A673 (cell line): ENCODE measurements at regions not wholly inside any gene's neighbourhood (a gene's known extent, or its start where the extent isn't known, plus 50 kb on each side); places are given as distances from the start of the nearest gene placed in this dataset.

Source experiments
- BruUV-seq: library from RNA; stranded (reverse); fragments of 400-500 nt; replicated peaks from 2 replicates; lab custom pipeline; 2021; lab: Mats Ljungman, UMichigan
- CTCF ChIA-PET: fragments of 300-600 bp; sonication (Branson Sonifier 250); formaldehyde crosslinking; loops from one replicate; lab custom pipeline; 2022; ENCODE audit warnings: antibody characterized with exemption; lab: Charles Lee
- POLR2A ChIA-PET: fragments of 300-600 bp; sonication (Branson Sonifier 250); formaldehyde crosslinking; loops from one replicate; lab custom pipeline; 2022; ENCODE audit warnings: antibody characterized with exemption; ENCODE audit not compliant: low non-redundant PET; lab: Charles Lee
- DNase-seq: peaks from one replicate; pipeline ENCODE4 v3.0.0-alpha.2; 2015; ENCODE audit warnings: low spot score
- H3K27ac ChIP-seq: fragments of 200-600 bp; sonication (generic); 2 replicates; pipeline ENCODE4 v1.5.1; 2016; ENCODE audit warnings: mixed run types, low read depth, mild to moderate bottlenecking, mixed read lengths, antibody characterized with exemption, low read length; ENCODE audit not compliant: poor library complexity, severe bottlenecking
- H3K27me3 ChIP-seq: fragments of 200-600 bp; sonication (generic); replicated peaks from 2 replicates; pipeline ENCODE4 v1.6.1; 2017; ENCODE audit warnings: mixed run types, low read depth, mild to moderate bottlenecking, mixed read lengths, antibody characterized with exemption, low read length; ENCODE audit not compliant: insufficient read depth, poor library complexity
- H3K36me3 ChIP-seq: fragments of 200-600 bp; sonication (generic); 2 replicates; pipeline ENCODE4 v1.6.1; 2016; ENCODE audit warnings: mixed run types, mild to moderate bottlenecking, mixed read lengths, antibody characterized with exemption, low read length; ENCODE audit not compliant: insufficient read depth, poor library complexity, severe bottlenecking
- H3K4me1 ChIP-seq: fragments of 200-600 bp; sonication (generic); 2 replicates; pipeline ENCODE4 v1.6.1; 2017; ENCODE audit warnings: mixed run types, mild to moderate bottlenecking, mixed read lengths, antibody characterized with exemption, low read length; ENCODE audit not compliant: insufficient read depth, poor library complexity, severe bottlenecking
- H3K4me3 ChIP-seq: fragments of 200-600 bp; sonication (generic); 2 replicates; pipeline ENCODE4 v1.5.1; 2016; ENCODE audit warnings: low read depth, mixed run types, mild to moderate bottlenecking, mixed read lengths, low read length; ENCODE audit not compliant: poor library complexity, severe bottlenecking
- H3K9me3 ChIP-seq: fragments of 200-600 bp; sonication (generic); 2 replicates; pipeline ENCODE4 v1.6.1; 2016; ENCODE audit warnings: mixed run types, low read depth, mild to moderate bottlenecking, mixed read lengths, antibody characterized with exemption, low read length; ENCODE audit not compliant: poor library complexity, severe bottlenecking
- EZH2 ChIP-seq: fragments of 200-600 bp; sonication (generic); IDR thresholded peaks from 2 replicates; pipeline ENCODE4 v1.6.1; 2017; ENCODE audit warnings: borderline replicate concordance, low read depth, mild to moderate bottlenecking, mixed read lengths, antibody characterized with exemption, low read length; ENCODE audit not compliant: poor library complexity, severe bottlenecking
- intact Hi-C: fragments of 100-400 bp; cut with micrococcal nuclease; formaldehyde crosslinking; loops from one replicate; pipeline ENCODE4 v1.10.0; 2022; ENCODE audit not compliant: unreplicated experiment
- TF ChIP-seq, protein P1 (sequence below): fragments of 300-800, 200-600 bp; sonication (generic); conservative IDR thresholded peaks from 2 replicates; pipeline ENCODE4 v1.5.1; 2017; ENCODE audit warnings: low read depth, mild to moderate bottlenecking, antibody characterized with exemption, low read length, moderate library complexity, mixed read lengths

DNA sequence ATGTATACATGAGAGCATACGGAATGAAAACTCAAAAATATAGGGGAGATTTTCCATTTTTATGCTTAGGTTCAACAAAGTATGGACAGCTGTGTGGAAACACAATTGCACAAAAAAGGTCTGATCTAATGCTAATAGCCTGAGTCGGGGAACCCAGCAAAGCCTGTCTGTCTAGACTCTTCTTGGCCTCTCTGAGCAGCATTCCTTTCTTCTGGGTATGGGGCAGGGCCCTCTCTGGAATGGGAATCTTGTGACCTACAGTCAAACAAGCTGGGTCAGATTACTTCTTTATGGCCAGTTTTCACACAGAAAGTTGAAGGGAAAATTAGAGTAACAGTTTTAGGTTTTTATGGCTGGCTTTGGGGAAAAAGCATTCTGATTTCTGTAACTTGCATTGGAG is 534.0 kb upstream of the LMO3 start:
- CTCF ChIA-PET = no interaction called here

DNA sequence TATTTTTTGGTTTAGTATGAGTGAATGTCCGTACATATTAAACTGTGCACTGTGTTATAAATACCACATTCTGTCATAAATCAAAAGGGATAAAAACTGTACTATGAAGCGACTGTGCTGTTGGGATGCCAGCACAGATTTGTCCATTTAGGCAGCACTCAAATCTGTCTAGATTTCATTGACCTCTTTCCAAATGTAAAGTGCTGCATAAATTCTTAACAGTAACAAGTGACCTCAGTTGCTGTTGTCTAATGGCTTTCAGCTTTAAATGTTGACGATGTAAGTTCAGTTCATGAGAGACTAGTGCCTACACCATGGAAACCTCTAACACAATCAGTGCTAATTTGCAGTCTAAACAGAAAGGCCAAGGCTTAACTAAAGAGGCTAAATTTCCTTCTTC is 531.4 kb upstream of the LMO3 start:
- Histone ChIP-seq H3K36me3 (no peaks in the 10 kb centered on the region), H3K4me3 (no peak overlapping the region), H3K27ac (no peak overlapping the region), H3K27me3 (no peaks in the 10 kb centered on the region), H3K9me3 (no peaks in the 10 kb centered on the region), H3K4me1 (no peaks in the 10 kb centered on the region)
- CTCF ChIA-PET = no interaction called here
- POLR2A ChIA-PET = no interaction called here
- no peak for TF ChIP-seq EZH2
- TF ChIP-seq, protein P1, sequence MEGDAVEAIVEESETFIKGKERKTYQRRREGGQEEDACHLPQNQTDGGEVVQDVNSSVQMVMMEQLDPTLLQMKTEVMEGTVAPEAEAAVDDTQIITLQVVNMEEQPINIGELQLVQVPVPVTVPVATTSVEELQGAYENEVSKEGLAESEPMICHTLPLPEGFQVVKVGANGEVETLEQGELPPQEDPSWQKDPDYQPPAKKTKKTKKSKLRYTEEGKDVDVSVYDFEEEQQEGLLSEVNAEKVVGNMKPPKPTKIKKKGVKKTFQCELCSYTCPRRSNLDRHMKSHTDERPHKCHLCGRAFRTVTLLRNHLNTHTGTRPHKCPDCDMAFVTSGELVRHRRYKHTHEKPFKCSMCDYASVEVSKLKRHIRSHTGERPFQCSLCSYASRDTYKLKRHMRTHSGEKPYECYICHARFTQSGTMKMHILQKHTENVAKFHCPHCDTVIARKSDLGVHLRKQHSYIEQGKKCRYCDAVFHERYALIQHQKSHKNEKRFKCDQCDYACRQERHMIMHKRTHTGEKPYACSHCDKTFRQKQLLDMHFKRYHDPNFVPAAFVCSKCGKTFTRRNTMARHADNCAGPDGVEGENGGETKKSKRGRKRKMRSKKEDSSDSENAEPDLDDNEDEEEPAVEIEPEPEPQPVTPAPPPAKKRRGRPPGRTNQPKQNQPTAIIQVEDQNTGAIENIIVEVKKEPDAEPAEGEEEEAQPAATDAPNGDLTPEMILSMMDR = no peak
- DNase-seq = no peak
- intact Hi-C loops = no loop called here
- no TSS peak for BruUV-seq

More for the DNA sequence above, 534.0 kb upstream of the LMO3 start:
- DNase-seq = no peak
- intact Hi-C loops = no loop called here
- POLR2A ChIA-PET = no interaction called here
- no peak overlapping the region for H3K4me3 ChIP-seq
- no peaks in the 10 kb centered on the region for H3K36me3 ChIP-seq
- no peaks in the 10 kb centered on the region for H3K27me3 ChIP-seq
- no peak for TF ChIP-seq EZH2
- TF ChIP-seq, protein P1 = no peak
- no TSS peak for BruUV-seq
- no peaks in the 10 kb centered on the region for H3K9me3 ChIP-seq
- no peak overlapping the region for H3K27ac ChIP-seq
- no peaks in the 10 kb centered on the region for H3K4me1 ChIP-seq

DNA sequence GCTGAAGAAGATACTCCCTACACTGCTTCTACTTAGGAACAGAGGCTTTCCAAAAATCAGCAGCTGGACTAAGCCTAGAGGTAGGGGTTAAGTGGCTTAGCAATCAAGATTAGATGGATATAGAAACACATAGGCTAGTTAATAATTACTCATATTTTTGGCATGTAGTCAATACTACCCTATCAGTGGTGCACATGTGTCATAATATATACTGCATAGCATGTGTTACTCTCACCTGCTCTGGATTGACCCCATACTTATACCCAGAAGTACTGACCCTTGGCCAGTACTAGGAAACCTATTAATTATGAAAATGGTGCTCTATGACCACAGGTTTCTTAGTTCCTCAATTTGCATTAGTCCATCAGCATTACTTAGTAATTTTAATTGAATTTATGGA is 528.4 kb upstream of the LMO3 start:
- CTCF ChIA-PET = no interaction called here
- Histone ChIP-seq H3K36me3 (no peaks in the 10 kb centered on the region), H3K27ac (no peak overlapping the region), H3K27me3 (no peaks in the 10 kb centered on the region), H3K9me3 (no peaks in the 10 kb centered on the region), H3K4me3 (no peak overlapping the region), H3K4me1 (no peaks in the 10 kb centered on the region)
- no peak for DNase-seq
- POLR2A ChIA-PET = no interaction called here
- BruUV-seq = no TSS peak
- intact Hi-C loops = no loop called here
- no peak for TF ChIP-seq EZH2
- TF ChIP-seq, protein P1 = no peak
